GM12865 (cell line): ENCODE measurements at regions not wholly inside any gene's neighbourhood (a gene's known extent, or its start where the extent isn't known, plus 50 kb on each side); places are given as distances from the start of the nearest gene placed in this dataset.
"Not testable (repeated sequence)": the region's sequence is repeated elsewhere in the genome, so short reads cannot be mapped to it uniquely, and the experiment has no call there.

Experiments used
- DNase-seq: peaks from one replicate; pipeline ENCODE4 v3.0.0; 2010; ENCODE audit warnings: low read depth
- H3K4me3 ChIP-seq: 2 replicates; pipeline ENCODE4 v1.5.1; 2011; ENCODE audit warnings: mild to moderate bottlenecking, low read depth, low read length, control low read depth
- CTCF ChIP-seq: IDR thresholded peaks from 2 replicates; pipeline ENCODE4 v1.5.1; 2011; ENCODE audit warnings: low read length, control low read depth, low read depth, inconsistent platforms; ENCODE audit not compliant: insufficient read depth; ENCODE audit errors: missing control alignments

GRCh38 chr20:36082315-36082915 lies 72.1 kb upstream of the EPB41L1 start:
- DNase-seq = no peak
- no peak for TF ChIP-seq CTCF
- no peak overlapping the region for H3K4me3 ChIP-seq

GRCh38 chr20:36083200-36083599 lies 71.3 kb upstream of the EPB41L1 start:
- not testable (repeated sequence) for H3K4me3 ChIP-seq, DNase-seq

- H3K4me3 ChIP-seq = no peak overlapping the region
- DNase-seq = no peak
- TF ChIP-seq CTCF = no peak
These were observed 70.2 kb upstream of the EPB41L1 start for GRCh38 chr20:36084356-36084755.

GRCh38 chr20:36084897-36085613 lies 69.5 kb upstream of the EPB41L1 start:
- no peak for TF ChIP-seq CTCF
- no peak overlapping the region for H3K4me3 ChIP-seq
- DNase-seq = no peak

- no peak overlapping the region for H3K4me3 ChIP-seq
These were observed 68.8 kb upstream of the EPB41L1 start for GRCh38 chr20:36085686-36086267.

GRCh38 chr20:36086767-36087166 lies 67.8 kb upstream of the EPB41L1 start:
- no peak for TF ChIP-seq CTCF
- no peak for DNase-seq
- no peak overlapping the region for H3K4me3 ChIP-seq

More at GRCh38 chr20:36085686-36086267, 68.8 kb upstream of the EPB41L1 start:
- DNase-seq = no peak
- TF ChIP-seq CTCF = no peak

GRCh38 chr20:36090223-36090622 lies 64.3 kb upstream of the EPB41L1 start:
- no peak overlapping the region for H3K4me3 ChIP-seq
- DNase-seq = no peak
- no peak for TF ChIP-seq CTCF
